CD4-positive, alpha-beta T cell (primary cell): ENCODE measurements at regions not wholly inside any gene's neighbourhood (a gene's known extent, or its start where the extent isn't known, plus 50 kb on each side); places are given as distances from the start of the nearest gene placed in this dataset.

ENCODE experiments used
- ATAC-seq: fragments of 200-7000 bp; cut with Tn5 transposase; one replicate; pipeline ENCODE4 v1.10.0; 2022; ENCODE audit warnings: mild to moderate bottlenecking; ENCODE audit not compliant: poor library complexity
- CTCF ChIA-PET: fragments of 350-600 bp; sonication (Branson Sonifier 250); formaldehyde crosslinking; loops from one replicate; lab custom pipeline; 2021; ENCODE audit warnings: antibody characterized with exemption, inconsistent platforms; lab: Charles Lee
- POLR2A ChIA-PET: fragments of 350-600 bp; sonication (Branson Sonifier 250); formaldehyde crosslinking; loops from one replicate; lab custom pipeline; 2021; ENCODE audit warnings: antibody characterized with exemption, inconsistent platforms; lab: Charles Lee
- DNase-seq, 14 experiments: peaks; one replicate each; pipeline ENCODE4 v3.0.0-alpha.2; 2013 to 2020; ENCODE audit warnings: mixed read lengths in 2 of 14
- H3K27ac ChIP-seq, 2 donors: one replicate each; pipeline versions ENCODE4 v1.5.1 to v1.7.0; 2013; ENCODE audit warnings: low read length in 2 of 2, low read depth in 1 of 2, mild to moderate bottlenecking in 1 of 2
- H3K27me3 ChIP-seq, 2 experiments: 1 replicate in 1 of 2; 2 replicates in 1 of 2; pipeline versions ENCODE4 v1.6.1 to v1.7.0; 2013; ENCODE audit warnings: low read length in 2 of 2, control low read depth in 1 of 2, mild to moderate bottlenecking in 1 of 2, moderate library complexity in 1 of 2; ENCODE audit not compliant: insufficient read depth in 2 of 2, control insufficient read depth in 1 of 2
- H3K36me3 ChIP-seq: one replicate; pipeline ENCODE4 v1.6.1; 2013; ENCODE audit warnings: low read length, control low read depth; ENCODE audit not compliant: insufficient read depth
- H3K4me1 ChIP-seq: one replicate; pipeline ENCODE4 v1.6.1; 2013; ENCODE audit warnings: low read length, control low read depth; ENCODE audit not compliant: insufficient read depth
- H3K4me3 ChIP-seq: one replicate; pipeline ENCODE4 v1.5.1; 2013; ENCODE audit warnings: mild to moderate bottlenecking, low read length, moderate library complexity
- H3K9me3 ChIP-seq, 2 experiments: 1 replicate in 1 of 2; 2 replicates in 1 of 2; pipeline versions ENCODE4 v1.6.1 to v1.7.0; 2013; ENCODE audit warnings: low read length in 2 of 2, mild to moderate bottlenecking in 2 of 2, control low read depth in 1 of 2, moderate library complexity in 1 of 2; ENCODE audit not compliant: control insufficient read depth in 1 of 2, insufficient read depth in 1 of 2
- H3K27ac Mint-ChIP-seq: one replicate; pipeline ENCODE4 v1.8.0; 2020; ENCODE audit warnings: mixed read lengths
- H3K27me3 Mint-ChIP-seq: one replicate; pipeline ENCODE4 v1.8.0; 2021; ENCODE audit warnings: mixed read lengths
- H3K36me3 Mint-ChIP-seq: one replicate; pipeline ENCODE4 v1.8.0; 2021; ENCODE audit warnings: low read depth, mixed read lengths
- H3K4me1 Mint-ChIP-seq: one replicate; pipeline ENCODE4 v1.8.0; 2021; ENCODE audit warnings: low read depth, mixed read lengths
- H3K4me3 Mint-ChIP-seq: one replicate; pipeline ENCODE4 v1.8.0; 2020; ENCODE audit warnings: mild to moderate bottlenecking, mixed read lengths
- H3K9me3 Mint-ChIP-seq: one replicate; pipeline ENCODE4 v1.8.0; 2020; ENCODE audit warnings: mixed read lengths
- CTCF ChIP-seq: fragments of 200-600 bp; IDR thresholded peaks from one replicate; pipeline ENCODE4 v1.8.0; 2022; ENCODE audit warnings: antibody characterized with exemption, mild to moderate bottlenecking
- intact Hi-C, 2 experiments: fragments of 100-400 bp; cut with DNase I in 1 of 2; cut with micrococcal nuclease in 1 of 2; formaldehyde crosslinking; loops; one replicate each; pipeline versions ENCODE4 v1.15.1 to v1.9.0; 2023 to 2025; cut with DNase I, micrococcal nuclease

- no peak for DNase-seq
- H3K4me3 Mint-ChIP-seq = no peak overlapping the region
- POLR2A ChIA-PET = no interaction called here
- no peak overlapping the region for H3K27ac ChIP-seq
- no peak for TF ChIP-seq CTCF
- no peaks in the 10 kb centered on the region for H3K9me3 Mint-ChIP-seq
- CTCF ChIA-PET = no interaction called here
- no peak for ATAC-seq
- no peaks in the 10 kb centered on the region for H3K27me3 ChIP-seq
- H3K9me3 ChIP-seq = no peaks in the 10 kb centered on the region
- no peaks in the 10 kb centered on the region for H3K36me3 Mint-ChIP-seq
- H3K4me1 Mint-ChIP-seq = no peaks in the 10 kb centered on the region
- no peaks in the 10 kb centered on the region for H3K36me3 ChIP-seq
- H3K4me3 ChIP-seq = no peak overlapping the region
- H3K27ac Mint-ChIP-seq = no peak overlapping the region
- intact Hi-C loops = no loop called here
- no peaks in the 10 kb centered on the region for H3K4me1 ChIP-seq
- H3K27me3 Mint-ChIP-seq = no peaks in the 10 kb centered on the region
These were observed 268.0 kb upstream of the PROK2 start for GRCh38 chr3:72052841-72053409.

- intact Hi-C loops = no loop called here
- POLR2A ChIA-PET = no interaction called here
These were observed 265.8 kb upstream of the PROK2 start for GRCh38 chr3:72050771-72051170.

GRCh38 chr3:72050048-72050632 is 265.2 kb upstream of the PROK2 start:
- ATAC-seq = no peak
- no peak overlapping the region for H3K27ac Mint-ChIP-seq
- TF ChIP-seq CTCF = no peak
- CTCF ChIA-PET = no interaction called here
- POLR2A ChIA-PET = no interaction called here
- Histone ChIP-seq H3K27me3 (no peaks in the 10 kb centered on the region), H3K4me1 (no peaks in the 10 kb centered on the region), H3K9me3 (no peaks in the 10 kb centered on the region), H3K36me3 (no peaks in the 10 kb centered on the region), H3K27ac (no peak overlapping the region), H3K4me3 (no peak overlapping the region)
- H3K36me3 Mint-ChIP-seq = no peaks in the 10 kb centered on the region
- no peaks in the 10 kb centered on the region for H3K9me3 Mint-ChIP-seq
- no peak for DNase-seq
- no peaks in the 10 kb centered on the region for H3K27me3 Mint-ChIP-seq
- no peak overlapping the region for H3K4me3 Mint-ChIP-seq
- no peaks in the 10 kb centered on the region for H3K4me1 Mint-ChIP-seq
- intact Hi-C loops = no loop called here

More at GRCh38 chr3:72050771-72051170, 265.8 kb upstream of the PROK2 start:
- no peaks in the 10 kb centered on the region for H3K27me3 ChIP-seq
- Mint-ChIP-seq H3K9me3 (no peaks in the 10 kb centered on the region), H3K27ac (no peak overlapping the region), H3K36me3 (no peaks in the 10 kb centered on the region), H3K27me3 (no peaks in the 10 kb centered on the region), H3K4me1 (no peaks in the 10 kb centered on the region), H3K4me3 (no peak overlapping the region)
- no peak overlapping the region for H3K27ac ChIP-seq
- no peaks in the 10 kb centered on the region for H3K9me3 ChIP-seq
- H3K4me1 ChIP-seq = no peaks in the 10 kb centered on the region
- DNase-seq (no peak), ATAC-seq (no peak)
- no peak overlapping the region for H3K4me3 ChIP-seq
- CTCF ChIA-PET = no interaction called here
- no peaks in the 10 kb centered on the region for H3K36me3 ChIP-seq
- TF ChIP-seq CTCF = no peak
